Erythroblast (primary cell): ENCODE measurements at regions not wholly inside any gene's neighbourhood (a gene's known extent, or its start where the extent isn't known, plus 50 kb on each side); places are given as distances from the start of the nearest gene placed in this dataset.

Experiments used
- GATA1 ChIP-seq: IDR thresholded peaks from 2 replicates; pipeline ENCODE4 v1.6.1; 2011; ENCODE audit warnings: low read depth, mild to moderate bottlenecking, control low read depth, low read length, moderate library complexity
- POLR2A ChIP-seq: IDR thresholded peaks from 2 replicates; pipeline ENCODE4 v1.6.1; 2011; ENCODE audit warnings: mild to moderate bottlenecking, low read length

DNA sequence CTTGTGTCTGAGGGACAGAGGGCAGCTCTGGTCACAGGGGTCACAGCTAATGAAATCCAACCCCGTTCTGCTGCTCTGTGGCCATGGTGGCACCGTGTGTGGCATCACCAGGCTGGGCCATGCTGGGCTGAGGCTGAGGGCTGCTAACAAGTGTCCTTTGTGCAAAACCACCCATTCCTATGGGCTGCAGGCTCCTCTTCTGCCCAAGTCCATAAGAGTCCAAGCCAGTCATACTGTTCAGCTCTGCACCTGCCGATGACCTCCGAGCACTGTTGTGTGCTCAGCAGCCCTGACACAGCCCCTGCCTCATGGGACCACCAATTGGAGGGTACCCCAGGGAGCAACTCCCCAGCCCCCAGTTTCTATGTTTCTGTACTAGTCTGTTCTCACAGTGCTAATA, 133.1 kb downstream of the WDR11 start:
- TF ChIP-seq POLR2A (no peak), GATA1 (no peak)
